Sigmoid colon (tissue), 6 donors: ENCODE measurements at regions not wholly inside any gene's neighbourhood (a gene's known extent, or its start where the extent isn't known, plus 50 kb on each side); places are given as distances from the start of the nearest gene placed in this dataset.

Source experiments
- DNase-seq: peaks from one replicate; pipeline ENCODE4 v3.0.0-alpha.2; 2019
- H3K27ac ChIP-seq, 4 donors: fragments of 200-600 bp; sonication (generic); one replicate each; pipeline ENCODE4 v1.5.1; 2016 to 2019; ENCODE audit warnings: mild to moderate bottlenecking in 1 of 4
- H3K27me3 ChIP-seq, 3 donors: fragments of 200-600 bp; sonication (generic); one replicate each; pipeline ENCODE4 v1.5.1; 2019; ENCODE audit warnings: mild to moderate bottlenecking in 1 of 3
- H3K36me3 ChIP-seq, 4 donors: fragments of 200-600 bp; sonication (generic); one replicate each; pipeline ENCODE4 v1.5.1; 2016 to 2019
- H3K4me1 ChIP-seq, 4 donors: fragments of 200-600 bp; sonication (generic); one replicate each; pipeline ENCODE4 v1.5.1; 2017 to 2019
- H3K4me3 ChIP-seq, 4 donors: fragments of 200-600 bp; sonication (generic); one replicate each; pipeline ENCODE4 v1.5.1; 2017 to 2019; ENCODE audit warnings: mild to moderate bottlenecking in 2 of 4, moderate library complexity in 1 of 4
- H3K9me3 ChIP-seq, 4 donors: fragments of 200-600 bp in 3 of 4; sonication (generic) in 3 of 4; one replicate each; pipeline versions ENCODE4 v1.5.1 to v1.6.1; 2013 to 2019
- EP300 ChIP-seq, 4 donors: sonication (generic); formaldehyde crosslinking; IDR thresholded peaks; one replicate each; pipeline ENCODE4 v1.6.1; 2017; ENCODE audit warnings: antibody characterized with exemption in 4 of 4
- POLR2A ChIP-seq, 2 donors: fragments of 450-650 bp; IDR thresholded peaks; one replicate each; pipeline ENCODE4 v1.6.1; 2016; ENCODE audit warnings: antibody characterized with exemption in 2 of 2, mild to moderate bottlenecking in 2 of 2, moderate library complexity in 2 of 2
- POLR2AphosphoS5 ChIP-seq, 4 donors: sonication (generic); formaldehyde crosslinking; IDR thresholded peaks; one replicate each; pipeline ENCODE4 v1.6.1; 2017; ENCODE audit warnings: antibody characterized with exemption in 4 of 4
- WGBS, 2 donors: extraction: QIAGEN DNeasy Blood & Tissue Kit; methylation state at CpG; one replicate each; pipeline ENCODE4 v1.1.7; 2013; 5-methylcytosine and 5-hydroxymethylcytosine counted together
- intact Hi-C: fragments of 100-400 bp; cut with DNase I; formaldehyde crosslinking; loops from one replicate; pipeline ENCODE4 v1.15.1; 2023
- TF ChIP-seq, protein P1 (sequence below), 4 experiments: fragments of 450-650 bp in 3 of 4; fragments of 200-600 bp in 1 of 4; IDR thresholded peaks; one replicate each; pipeline ENCODE4 v1.5.1; 2016 to 2019; ENCODE audit warnings: antibody characterized with exemption in 4 of 4, mild to moderate bottlenecking in 3 of 4, moderate library complexity in 2 of 4
- donor health status: healthy with polysubstance abuse.
- donor health status: healthy.

DNA sequence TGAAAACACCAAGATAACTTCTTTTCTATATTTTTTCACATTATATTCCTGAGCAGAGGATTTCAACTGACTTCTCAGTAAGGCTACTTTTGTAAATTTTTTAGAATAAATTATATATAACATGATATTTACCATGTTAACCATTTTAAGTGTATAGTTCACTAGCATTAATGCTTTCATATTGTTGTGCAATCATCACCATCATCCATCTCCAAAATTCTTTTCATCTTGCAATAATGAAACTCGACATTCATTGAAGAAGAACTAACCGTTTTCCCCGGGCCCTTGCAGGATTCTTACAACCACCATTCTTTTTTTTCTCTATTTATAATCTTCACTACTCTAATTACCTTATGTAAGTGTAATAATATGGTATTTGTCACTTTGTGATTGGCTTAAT lies 1036.1 kb downstream of the LRFN5 start:
- Histone ChIP-seq H3K9me3 (no peaks in the 10 kb centered on the region), H3K27ac (no peak overlapping the region), H3K4me1 (no peaks in the 10 kb centered on the region), H3K4me3 (no peak overlapping the region), H3K27me3 (no peaks in the 10 kb centered on the region), H3K36me3 (no peaks in the 10 kb centered on the region)
- TF ChIP-seq EP300 (IDR thresholded peaks at IDR 0.05) (no peak), POLR2AphosphoS5 (IDR thresholded peaks at IDR 0.05) (no peak), POLR2A (IDR thresholded peaks at IDR 0.05) (no peak)
- TF ChIP-seq, protein P1, sequence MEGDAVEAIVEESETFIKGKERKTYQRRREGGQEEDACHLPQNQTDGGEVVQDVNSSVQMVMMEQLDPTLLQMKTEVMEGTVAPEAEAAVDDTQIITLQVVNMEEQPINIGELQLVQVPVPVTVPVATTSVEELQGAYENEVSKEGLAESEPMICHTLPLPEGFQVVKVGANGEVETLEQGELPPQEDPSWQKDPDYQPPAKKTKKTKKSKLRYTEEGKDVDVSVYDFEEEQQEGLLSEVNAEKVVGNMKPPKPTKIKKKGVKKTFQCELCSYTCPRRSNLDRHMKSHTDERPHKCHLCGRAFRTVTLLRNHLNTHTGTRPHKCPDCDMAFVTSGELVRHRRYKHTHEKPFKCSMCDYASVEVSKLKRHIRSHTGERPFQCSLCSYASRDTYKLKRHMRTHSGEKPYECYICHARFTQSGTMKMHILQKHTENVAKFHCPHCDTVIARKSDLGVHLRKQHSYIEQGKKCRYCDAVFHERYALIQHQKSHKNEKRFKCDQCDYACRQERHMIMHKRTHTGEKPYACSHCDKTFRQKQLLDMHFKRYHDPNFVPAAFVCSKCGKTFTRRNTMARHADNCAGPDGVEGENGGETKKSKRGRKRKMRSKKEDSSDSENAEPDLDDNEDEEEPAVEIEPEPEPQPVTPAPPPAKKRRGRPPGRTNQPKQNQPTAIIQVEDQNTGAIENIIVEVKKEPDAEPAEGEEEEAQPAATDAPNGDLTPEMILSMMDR (IDR thresholded peaks at IDR 0.05) = no peak
- DNase-seq = no peak
- intact Hi-C loops = no loop called here
- WGBS, 2 donors = 86 to 92% methylated on average over 3 of the region's 3 CpGs

DNA sequence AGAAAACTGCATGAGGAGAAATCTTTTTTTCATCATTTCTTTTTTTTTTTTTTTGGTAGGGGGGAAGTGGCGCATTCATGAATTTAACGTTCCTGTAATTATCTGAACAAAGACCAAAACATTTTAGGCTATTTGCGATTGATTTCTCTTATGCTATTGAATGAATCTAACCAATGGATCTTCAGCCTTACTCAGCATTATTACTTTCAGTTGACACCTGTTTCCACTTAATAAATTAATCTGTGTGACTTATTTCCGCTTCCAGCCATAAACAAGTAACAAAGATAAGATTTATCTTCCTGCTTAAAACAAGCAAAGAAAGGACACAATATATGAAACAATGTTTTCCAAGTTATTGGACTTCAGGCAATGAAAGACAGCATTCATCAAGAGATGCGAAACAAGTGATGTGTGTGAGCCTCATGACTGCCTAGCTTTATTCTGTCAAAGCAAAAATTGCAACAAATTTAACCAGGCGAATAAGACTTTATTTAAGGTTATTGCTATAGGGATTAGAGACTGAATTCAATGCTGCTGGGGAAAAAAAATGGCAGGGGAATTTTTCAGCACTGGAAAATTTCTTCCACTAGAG lies 1026.9 kb downstream of the LRFN5 start:
- intact Hi-C loops = no loop called here
- H3K4me1 ChIP-seq = no peaks in the 10 kb centered on the region
- no peaks in the 10 kb centered on the region for H3K9me3 ChIP-seq
- DNase-seq = no peak
- H3K4me3 ChIP-seq = no peak overlapping the region
- WGBS, 2 donors = 82 to 87% methylated on average over 6 of the region's 6 CpGs
- H3K27me3 ChIP-seq = no peaks in the 10 kb centered on the region
- no peaks in the 10 kb centered on the region for H3K36me3 ChIP-seq
- H3K27ac ChIP-seq = no peak overlapping the region
- TF ChIP-seq POLR2A (IDR thresholded peaks at IDR 0.05) = no peak
- no peak for TF ChIP-seq EP300 (IDR thresholded peaks at IDR 0.05)
- TF ChIP-seq, protein P1 (IDR thresholded peaks at IDR 0.05) = no peak
- TF ChIP-seq POLR2AphosphoS5 (IDR thresholded peaks at IDR 0.05) = no peak

DNA sequence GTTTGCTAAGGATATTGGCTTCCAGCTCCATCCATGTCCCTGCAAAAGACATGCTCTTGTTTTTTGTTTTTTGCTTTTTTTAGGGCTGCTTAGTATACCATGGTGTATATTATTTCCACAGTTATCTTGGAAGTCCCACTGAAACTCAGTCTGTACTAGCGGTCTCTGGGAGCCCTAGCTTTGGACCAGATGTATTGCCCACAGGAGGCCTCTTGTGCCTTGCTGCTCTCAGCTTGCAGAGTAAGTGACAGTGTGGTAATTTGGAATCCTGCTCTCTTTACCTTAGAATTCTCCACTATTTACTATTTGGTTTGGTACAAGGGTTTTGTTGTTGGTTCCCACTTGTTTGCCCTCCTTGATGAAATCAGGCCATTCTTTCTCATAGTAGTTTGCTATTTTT lies 1022.9 kb downstream of the LRFN5 start:
- Histone ChIP-seq H3K4me1 (no peaks in the 10 kb centered on the region), H3K27me3 (no peaks in the 10 kb centered on the region), H3K27ac (no peak overlapping the region), H3K36me3 (no peaks in the 10 kb centered on the region), H3K4me3 (no peak overlapping the region), H3K9me3 (no peaks in the 10 kb centered on the region)
- intact Hi-C loops = no loop called here
- WGBS, 2 donors = 74 to 86% methylated on average over 1 of the region's 1 CpG
- TF ChIP-seq POLR2A (IDR thresholded peaks at IDR 0.05) (no peak), POLR2AphosphoS5 (IDR thresholded peaks at IDR 0.05) (no peak), EP300 (IDR thresholded peaks at IDR 0.05) (no peak)
- TF ChIP-seq, protein P1 (IDR thresholded peaks at IDR 0.05) = no peak
- no peak for DNase-seq

DNA sequence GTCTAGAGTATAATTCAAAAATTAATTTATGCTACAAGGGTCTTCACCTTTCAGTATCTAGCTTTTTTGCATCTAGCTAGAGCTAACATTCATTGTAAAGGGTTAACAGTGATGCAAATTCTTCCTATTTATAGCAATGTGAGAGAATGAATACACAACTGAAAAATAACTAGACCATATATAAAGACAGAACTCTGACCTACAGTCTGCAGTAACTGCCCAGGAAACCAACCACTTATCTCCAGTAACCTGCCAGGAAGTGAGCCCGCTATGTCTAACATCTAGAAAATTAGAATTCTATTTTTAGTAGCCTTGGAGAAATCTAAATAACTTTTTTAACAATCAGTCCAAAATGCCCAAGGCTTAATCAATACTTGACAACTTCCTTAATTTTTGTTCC lies 1021.9 kb downstream of the LRFN5 start:
- WGBS, 2 donors = 62 to 70% methylated on average over 1 of the region's 1 CpG
- Histone ChIP-seq H3K27me3 (no peaks in the 10 kb centered on the region), H3K4me3 (no peak overlapping the region), H3K27ac (no peak overlapping the region), H3K36me3 (no peaks in the 10 kb centered on the region), H3K9me3 (no peaks in the 10 kb centered on the region), H3K4me1 (no peaks in the 10 kb centered on the region)
- no peak for DNase-seq
- TF ChIP-seq, protein P1 (IDR thresholded peaks at IDR 0.05) = no peak
- no peak for TF ChIP-seq POLR2A (IDR thresholded peaks at IDR 0.05)
- TF ChIP-seq POLR2AphosphoS5 (IDR thresholded peaks at IDR 0.05) = no peak
- no peak for TF ChIP-seq EP300 (IDR thresholded peaks at IDR 0.05)
- intact Hi-C loops = no loop called here

DNA sequence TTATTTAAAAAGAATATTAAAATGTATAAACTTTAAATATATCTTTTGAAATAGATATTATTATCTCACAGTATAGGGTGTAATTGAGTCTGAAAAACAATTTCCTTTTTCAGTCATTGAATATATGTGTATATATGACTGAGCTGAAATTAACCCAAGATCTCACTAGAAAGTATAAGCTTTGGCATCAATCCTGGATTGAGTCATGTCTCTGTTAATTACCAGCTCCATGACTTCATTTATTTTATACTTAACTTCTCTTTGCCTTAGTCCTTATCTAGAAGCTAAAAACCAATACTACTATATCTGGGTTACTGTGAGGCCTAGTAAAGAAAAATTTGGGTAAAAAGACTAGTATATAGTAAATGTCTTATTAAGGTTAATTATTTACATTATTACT lies 1020.3 kb downstream of the LRFN5 start:
- Histone ChIP-seq H3K36me3 (no peaks in the 10 kb centered on the region), H3K27ac (no peak overlapping the region), H3K4me1 (no peaks in the 10 kb centered on the region), H3K9me3 (no peaks in the 10 kb centered on the region), H3K4me3 (no peak overlapping the region), H3K27me3 (no peaks in the 10 kb centered on the region)
- TF ChIP-seq POLR2AphosphoS5 (IDR thresholded peaks at IDR 0.05) = no peak
- no peak for TF ChIP-seq EP300 (IDR thresholded peaks at IDR 0.05)
- no peak for TF ChIP-seq POLR2A (IDR thresholded peaks at IDR 0.05)
- TF ChIP-seq, protein P1 (IDR thresholded peaks at IDR 0.05) = no peak
- DNase-seq = no peak
- intact Hi-C loops = no loop called here
